ENCODE measurements at regions not wholly inside any gene's neighbourhood (a gene's known extent, or its start where the extent isn't known, plus 50 kb on each side); places are given as distances from the start of the nearest gene placed in this dataset.

- TF ChIP-seq CTCF (IDR thresholded peaks at IDR 0.05) (no peak), POLR2A (IDR thresholded peaks at IDR 0.05) (no peak)
Measured at GRCh38 chr2:89844221-89844943, 1152.9 kb downstream of the RPIA start.

Measured in esophagus squamous epithelium (tissue), 4 donors.